ENCODE measurements at regions not wholly inside any gene's neighbourhood (a gene's known extent, or its start where the extent isn't known, plus 50 kb on each side); places are given as distances from the start of the nearest gene placed in this dataset.
"Not testable (repeated sequence)": the region's sequence is repeated elsewhere in the genome, so short reads cannot be mapped to it uniquely, and the experiment has no call there.

- not testable (repeated sequence) for TF ChIP-seq EZH2 (IDR thresholded peaks at IDR 0.05); POLR2AphosphoS5 (IDR thresholded peaks at IDR 0.05; ENCODE audit: borderline replicate concordance, low read depth, low read length)
Observed at GRCh38 chr9:41347893-41348292, 158.8 kb upstream of the ZNG1F start.
